RWPE2 (cell line): ENCODE measurements at regions not wholly inside any gene's neighbourhood (a gene's known extent, or its start where the extent isn't known, plus 50 kb on each side); places are given as distances from the start of the nearest gene placed in this dataset.

Experiments
- ATAC-seq: fragments of 200-7000 bp; cut with Tn5 transposase; 3 replicates; pipeline ENCODE4 v1.9.1; 2021; ENCODE audit warnings: low read depth
- DNase-seq: peaks from one replicate; pipeline ENCODE4 v3.0.0-alpha.2; 2020; ENCODE audit warnings: low spot score
- H3K27ac ChIP-seq: fragments of 450-650 bp; 2 replicates; pipeline ENCODE4 v1.5.1; 2017; ENCODE audit warnings: mild to moderate bottlenecking; ENCODE audit not compliant: poor library complexity, severe bottlenecking
- H3K27me3 ChIP-seq: fragments of 250-450 bp; sonication (Bioruptor Pico); 2 replicates; pipeline ENCODE4 v1.5.1; 2021; ENCODE audit warnings: mild to moderate bottlenecking, moderate library complexity; ENCODE audit not compliant: insufficient read depth, poor library complexity, severe bottlenecking
- H3K36me3 ChIP-seq: fragments of 250-450 bp; sonication (Bioruptor Pico); 2 replicates; pipeline ENCODE4 v1.5.1; 2020; ENCODE audit warnings: low read depth, mild to moderate bottlenecking, moderate library complexity
- H3K4me1 ChIP-seq: fragments of 250-450 bp; sonication (Bioruptor Pico); 2 replicates; pipeline ENCODE4 v1.5.1; 2021; ENCODE audit warnings: mild to moderate bottlenecking, moderate library complexity; ENCODE audit not compliant: insufficient read depth, poor library complexity, severe bottlenecking
- H3K4me3 ChIP-seq: fragments of 250-450 bp; sonication (Bioruptor Pico); 2 replicates; pipeline ENCODE4 v1.5.1; 2021; ENCODE audit warnings: mild to moderate bottlenecking, moderate library complexity; ENCODE audit not compliant: severe bottlenecking
- H3K9me3 ChIP-seq: fragments of 250-450 bp; sonication (Bioruptor Pico); 2 replicates; pipeline ENCODE4 v1.5.1; 2021; ENCODE audit warnings: mild to moderate bottlenecking, moderate library complexity; ENCODE audit not compliant: severe bottlenecking
- TF ChIP-seq, protein P1 (sequence below): fragments of 450-650 bp; IDR thresholded peaks from one replicate; pipeline ENCODE4 v1.5.1; 2017; ENCODE audit warnings: mild to moderate bottlenecking, moderate library complexity; ENCODE audit not compliant: poor library complexity, severe bottlenecking

DNA sequence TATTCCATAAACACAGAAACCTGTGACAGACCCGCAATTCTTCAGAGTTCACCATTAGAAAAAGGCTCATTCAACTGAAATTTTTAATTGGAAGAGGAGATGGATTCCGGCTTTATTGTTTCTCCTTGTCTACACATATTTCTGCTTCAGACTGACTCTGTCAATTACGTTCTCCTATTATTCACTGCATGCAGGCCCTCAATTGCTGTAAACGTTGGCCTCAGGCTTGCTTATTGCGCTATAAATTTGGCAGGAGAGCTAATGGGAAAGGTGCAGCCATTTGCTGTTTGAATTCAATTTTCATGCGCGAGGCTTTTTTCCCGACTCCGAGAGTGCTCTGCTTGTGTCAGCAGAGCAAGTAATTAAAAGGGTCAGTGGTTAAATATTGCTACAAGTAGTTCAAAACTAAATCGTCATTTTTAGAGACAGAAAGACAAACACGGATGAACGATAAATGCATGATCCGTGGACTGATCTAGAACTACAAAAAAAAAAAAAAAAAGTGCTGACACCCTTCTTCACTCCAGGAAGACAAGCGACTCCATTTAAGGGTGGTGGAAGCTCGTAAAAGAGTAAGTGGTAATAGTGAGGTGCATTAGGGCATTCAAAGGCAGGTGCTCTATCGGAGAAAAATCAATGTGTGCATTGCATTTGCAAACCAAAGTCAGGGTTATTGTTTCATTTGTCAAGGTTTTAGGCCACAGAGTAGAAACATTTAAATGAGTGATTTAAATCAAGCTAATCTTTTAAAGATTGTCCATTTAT lies 841.6 kb upstream of the FRG1 start:
- no peak overlapping the region for H3K27ac ChIP-seq
- H3K9me3 ChIP-seq = no peaks in the 10 kb centered on the region
- H3K4me3 ChIP-seq = no peak overlapping the region
- H3K27me3 ChIP-seq = no peaks in the 10 kb centered on the region
- H3K36me3 ChIP-seq = no peaks in the 10 kb centered on the region
- H3K4me1 ChIP-seq = no peaks in the 10 kb centered on the region
- TF ChIP-seq, protein P1, sequence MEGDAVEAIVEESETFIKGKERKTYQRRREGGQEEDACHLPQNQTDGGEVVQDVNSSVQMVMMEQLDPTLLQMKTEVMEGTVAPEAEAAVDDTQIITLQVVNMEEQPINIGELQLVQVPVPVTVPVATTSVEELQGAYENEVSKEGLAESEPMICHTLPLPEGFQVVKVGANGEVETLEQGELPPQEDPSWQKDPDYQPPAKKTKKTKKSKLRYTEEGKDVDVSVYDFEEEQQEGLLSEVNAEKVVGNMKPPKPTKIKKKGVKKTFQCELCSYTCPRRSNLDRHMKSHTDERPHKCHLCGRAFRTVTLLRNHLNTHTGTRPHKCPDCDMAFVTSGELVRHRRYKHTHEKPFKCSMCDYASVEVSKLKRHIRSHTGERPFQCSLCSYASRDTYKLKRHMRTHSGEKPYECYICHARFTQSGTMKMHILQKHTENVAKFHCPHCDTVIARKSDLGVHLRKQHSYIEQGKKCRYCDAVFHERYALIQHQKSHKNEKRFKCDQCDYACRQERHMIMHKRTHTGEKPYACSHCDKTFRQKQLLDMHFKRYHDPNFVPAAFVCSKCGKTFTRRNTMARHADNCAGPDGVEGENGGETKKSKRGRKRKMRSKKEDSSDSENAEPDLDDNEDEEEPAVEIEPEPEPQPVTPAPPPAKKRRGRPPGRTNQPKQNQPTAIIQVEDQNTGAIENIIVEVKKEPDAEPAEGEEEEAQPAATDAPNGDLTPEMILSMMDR = no peak
- no peak for ATAC-seq
- DNase-seq = no peak

DNA sequence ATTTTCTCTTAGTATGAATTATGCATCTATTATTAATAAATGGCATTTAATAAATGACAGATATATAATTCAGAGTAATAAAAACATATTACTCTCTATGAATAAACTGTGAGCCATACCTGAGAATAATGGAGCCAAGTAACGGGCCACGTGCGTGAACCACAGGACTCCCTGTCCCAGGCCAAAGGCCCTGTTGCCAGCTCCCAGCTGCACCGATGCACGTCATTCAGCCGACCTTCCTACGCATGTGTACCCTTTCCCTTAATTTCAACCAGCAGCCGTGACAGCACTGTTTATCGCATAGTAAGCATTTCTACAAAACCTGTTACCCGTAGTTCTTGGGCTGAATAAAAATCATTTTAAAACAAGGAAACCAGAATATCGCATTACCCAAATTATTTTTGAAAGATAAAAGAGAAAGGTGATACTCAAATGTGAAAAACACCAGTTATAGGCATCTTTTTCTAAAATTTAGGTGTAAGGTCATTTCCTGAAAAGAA lies 827.2 kb upstream of the FRG1 start:
- Histone ChIP-seq H3K9me3 (no peaks in the 10 kb centered on the region), H3K27me3 (no peaks in the 10 kb centered on the region), H3K36me3 (no peaks in the 10 kb centered on the region), H3K27ac (no peak overlapping the region), H3K4me1 (no peaks in the 10 kb centered on the region), H3K4me3 (no peak overlapping the region)
- TF ChIP-seq, protein P1 = no peak
- no peak for ATAC-seq
- DNase-seq = no peak

DNA sequence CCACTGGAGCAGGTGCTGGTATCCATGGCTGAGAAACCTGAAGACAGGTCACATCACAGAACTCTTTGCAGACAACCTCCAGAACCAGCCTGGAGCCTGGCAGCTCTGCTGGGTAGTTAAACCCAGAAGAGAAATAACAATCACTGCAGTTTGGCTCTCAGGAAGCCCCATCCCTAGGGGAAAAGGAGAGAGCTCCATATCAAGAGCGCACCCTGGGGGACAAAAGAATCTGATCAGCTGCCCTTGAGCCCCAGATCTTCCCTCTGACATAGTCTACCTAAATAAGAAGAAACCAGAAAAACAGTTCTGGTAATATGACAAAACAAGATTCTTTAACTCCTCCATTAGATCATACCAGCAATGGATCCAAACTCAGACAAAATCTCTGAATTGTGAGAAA lies 823.2 kb upstream of the FRG1 start:
- Histone ChIP-seq H3K9me3 (no peaks in the 10 kb centered on the region), H3K27me3 (no peaks in the 10 kb centered on the region), H3K4me3 (no peak overlapping the region), H3K27ac (no peak overlapping the region), H3K4me1 (no peaks in the 10 kb centered on the region), H3K36me3 (no peaks in the 10 kb centered on the region)
- ATAC-seq = no peak
- TF ChIP-seq, protein P1 = no peak
- no peak for DNase-seq

DNA sequence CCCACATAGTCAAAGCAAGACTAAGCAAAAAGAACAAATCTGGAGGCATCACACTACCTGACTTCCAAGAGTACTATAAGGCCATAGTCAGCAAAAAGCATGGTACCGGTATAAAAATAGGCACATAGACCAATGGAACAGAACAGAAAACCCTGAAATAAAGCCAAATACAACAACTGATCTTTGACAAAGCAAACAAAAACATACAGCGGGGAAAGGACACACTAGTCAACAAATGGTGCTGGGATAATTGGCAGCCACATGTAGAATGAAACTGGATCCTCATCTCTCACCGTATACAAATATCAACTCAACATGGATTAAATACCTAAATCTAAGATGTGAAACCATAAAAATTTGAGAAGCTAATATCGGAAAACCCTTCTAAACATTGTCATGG lies 819.3 kb upstream of the FRG1 start:
- H3K4me1 ChIP-seq = no peaks in the 10 kb centered on the region
- no peaks in the 10 kb centered on the region for H3K36me3 ChIP-seq
- H3K27me3 ChIP-seq = no peaks in the 10 kb centered on the region
- no peak overlapping the region for H3K27ac ChIP-seq
- no peaks in the 10 kb centered on the region for H3K9me3 ChIP-seq
- TF ChIP-seq, protein P1 = no peak
- H3K4me3 ChIP-seq = no peak overlapping the region
- ATAC-seq = no peak
- no peak for DNase-seq

DNA sequence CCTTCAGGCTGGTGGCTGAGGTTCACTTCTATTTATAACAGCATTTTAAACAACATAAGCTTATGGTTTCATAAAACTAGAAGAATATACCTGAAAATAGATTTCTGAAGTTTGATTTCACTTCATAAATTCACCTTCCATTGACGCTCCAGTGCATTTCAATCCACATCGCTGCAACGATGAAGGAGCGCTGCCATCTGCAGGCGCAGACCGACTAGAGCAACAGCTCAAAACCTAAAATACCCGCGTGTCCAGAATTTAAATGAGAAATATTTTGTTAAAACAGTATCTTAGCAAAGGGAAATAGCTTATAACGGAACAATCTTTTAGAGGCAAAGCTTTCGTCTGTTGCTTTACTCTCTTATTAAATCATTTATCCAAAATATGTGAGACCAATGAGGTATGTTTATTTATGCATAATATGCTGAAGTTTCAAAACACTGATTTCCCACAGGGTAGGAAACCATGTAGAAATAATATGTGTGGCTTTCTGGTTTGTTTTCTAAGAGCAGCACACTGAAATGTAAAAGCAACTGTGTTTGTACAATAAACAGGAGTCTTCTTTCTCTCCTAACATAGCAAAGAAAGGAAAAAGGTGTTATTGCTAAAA lies 816.4 kb upstream of the FRG1 start:
- peak; percentile 52; the same call in 1 of the 3 replicates for ATAC-seq
- Histone ChIP-seq H3K27me3 (no peaks in the 10 kb centered on the region), H3K27ac (no peak overlapping the region), H3K36me3 (no peaks in the 10 kb centered on the region), H3K9me3 (no peaks in the 10 kb centered on the region), H3K4me1 (peaks cover 7% of the 10 kb centered on the region), H3K4me3 (no peak overlapping the region)
- no peak for DNase-seq
- TF ChIP-seq, protein P1 = peak; percentile 86
